Esophagus squamous epithelium (tissue), 5 donors: ENCODE measurements at regions not wholly inside any gene's neighbourhood (a gene's known extent, or its start where the extent isn't known, plus 50 kb on each side); places are given as distances from the start of the nearest gene placed in this dataset.

ENCODE experiments used
- DNase-seq: peaks from one replicate; lab custom pipeline; 2025; lab: John Stamatoyannopoulos, UW
- H3K27ac ChIP-seq, 4 donors: fragments of 200-600 bp; sonication (generic); one replicate each; pipeline ENCODE4 v1.5.1; 2016 to 2019; ENCODE audit warnings: mild to moderate bottlenecking in 1 of 4
- H3K27me3 ChIP-seq, 4 donors: fragments of 200-600 bp; sonication (generic); 1 replicate in 3 of 4; 2 replicates in 1 of 4; pipeline versions ENCODE4 v1.5.1 to v1.6.0; 2017 to 2021; ENCODE audit warnings: antibody characterized with exemption in 1 of 4
- H3K36me3 ChIP-seq, 3 donors: fragments of 200-600 bp; sonication (generic); one replicate each; pipeline ENCODE4 v1.5.1; 2016 to 2019
- H3K4me1 ChIP-seq, 3 donors: fragments of 200-600 bp; sonication (generic); one replicate each; pipeline ENCODE4 v1.5.1; 2017 to 2019
- H3K4me3 ChIP-seq, 4 donors: fragments of 200-600 bp; sonication (generic); 1 replicate in 3 of 4; 2 replicates in 1 of 4; pipeline ENCODE4 v1.5.1; 2016 to 2019; ENCODE audit warnings: mild to moderate bottlenecking in 2 of 4, moderate library complexity in 1 of 4
- H3K9me3 ChIP-seq, 3 donors: fragments of 200-600 bp; sonication (generic); one replicate each; pipeline ENCODE4 v1.5.1; 2016 to 2019
- POLR2A ChIP-seq, 4 donors: fragments of 450-650 bp; IDR thresholded peaks; one replicate each; pipeline ENCODE4 v1.6.1; 2017; ENCODE audit warnings: antibody characterized with exemption in 4 of 4, mild to moderate bottlenecking in 4 of 4, moderate library complexity in 3 of 4
- WGBS, 2 donors: methylation state at CpG; one replicate each; pipeline ENCODE4 v1.1.5; 2018; 5-methylcytosine and 5-hydroxymethylcytosine counted together
- intact Hi-C: fragments of 100-400 bp; cut with DNase I; formaldehyde crosslinking; loops from one replicate; pipeline ENCODE4 v1.15.0; 2022
- TF ChIP-seq, protein P1 (sequence below), 6 experiments: fragments of 450-650 bp in 4 of 6; fragments of 200-600 bp in 2 of 6; sonication (generic) in 2 of 6; IDR thresholded peaks; one replicate each; pipeline ENCODE4 v1.5.1; 2016 to 2019; ENCODE audit warnings: antibody characterized with exemption in 6 of 6, mild to moderate bottlenecking in 4 of 6, moderate library complexity in 4 of 6
- donor health status: DM: yes; HTN: yes; CAD: no.

DNA sequence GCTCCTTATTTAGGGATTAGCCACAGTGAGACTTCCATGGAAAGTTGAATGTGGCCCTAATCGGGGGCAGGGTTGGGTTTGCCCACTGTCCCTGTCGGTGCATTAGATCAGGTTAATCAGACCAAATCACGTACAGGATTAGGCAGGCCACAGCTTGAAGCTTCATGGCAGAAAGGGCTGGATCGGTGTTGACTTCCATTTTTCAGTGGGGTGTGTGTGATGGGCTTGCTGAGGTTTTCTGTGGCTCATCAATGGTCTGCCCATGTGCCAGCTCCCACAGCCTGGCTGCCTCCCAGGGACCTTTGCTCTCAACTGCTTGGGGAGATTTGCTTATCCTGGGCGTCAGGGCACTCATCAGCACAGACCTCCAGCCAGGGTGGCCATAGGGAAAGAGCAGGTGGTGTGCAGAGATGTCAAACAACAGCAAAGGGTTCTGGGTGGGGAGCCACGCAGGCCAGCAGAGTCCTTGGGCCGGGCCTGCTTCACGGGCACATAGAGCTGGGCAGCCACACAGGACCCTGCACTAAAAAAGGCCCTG is 130.7 kb downstream of the TFAP2C start:
- TF ChIP-seq, protein P1, sequence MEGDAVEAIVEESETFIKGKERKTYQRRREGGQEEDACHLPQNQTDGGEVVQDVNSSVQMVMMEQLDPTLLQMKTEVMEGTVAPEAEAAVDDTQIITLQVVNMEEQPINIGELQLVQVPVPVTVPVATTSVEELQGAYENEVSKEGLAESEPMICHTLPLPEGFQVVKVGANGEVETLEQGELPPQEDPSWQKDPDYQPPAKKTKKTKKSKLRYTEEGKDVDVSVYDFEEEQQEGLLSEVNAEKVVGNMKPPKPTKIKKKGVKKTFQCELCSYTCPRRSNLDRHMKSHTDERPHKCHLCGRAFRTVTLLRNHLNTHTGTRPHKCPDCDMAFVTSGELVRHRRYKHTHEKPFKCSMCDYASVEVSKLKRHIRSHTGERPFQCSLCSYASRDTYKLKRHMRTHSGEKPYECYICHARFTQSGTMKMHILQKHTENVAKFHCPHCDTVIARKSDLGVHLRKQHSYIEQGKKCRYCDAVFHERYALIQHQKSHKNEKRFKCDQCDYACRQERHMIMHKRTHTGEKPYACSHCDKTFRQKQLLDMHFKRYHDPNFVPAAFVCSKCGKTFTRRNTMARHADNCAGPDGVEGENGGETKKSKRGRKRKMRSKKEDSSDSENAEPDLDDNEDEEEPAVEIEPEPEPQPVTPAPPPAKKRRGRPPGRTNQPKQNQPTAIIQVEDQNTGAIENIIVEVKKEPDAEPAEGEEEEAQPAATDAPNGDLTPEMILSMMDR (IDR thresholded peaks at IDR 0.05): no peak
- no peak for TF ChIP-seq POLR2A (IDR thresholded peaks at IDR 0.05)
- Histone ChIP-seq H3K4me3 (no peak overlapping the region), H3K27ac (peak overlapping the region in 1 of 4 donors; percentile 41), H3K4me1 (peaks cover 0 to 28% (median 10%) of the 10 kb centered on the region in 3 donors), H3K9me3 (no peaks in the 10 kb centered on the region), H3K27me3 (peaks cover 0 to 32% (median 0%) of the 10 kb centered on the region in 4 donors), H3K36me3 (no peaks in the 10 kb centered on the region)
- no peak for DNase-seq
- intact Hi-C loops: no loop called here
- WGBS, 2 donors: 58 to 61% methylated on average over 4 to 6 of the region's 8 CpGs

DNA sequence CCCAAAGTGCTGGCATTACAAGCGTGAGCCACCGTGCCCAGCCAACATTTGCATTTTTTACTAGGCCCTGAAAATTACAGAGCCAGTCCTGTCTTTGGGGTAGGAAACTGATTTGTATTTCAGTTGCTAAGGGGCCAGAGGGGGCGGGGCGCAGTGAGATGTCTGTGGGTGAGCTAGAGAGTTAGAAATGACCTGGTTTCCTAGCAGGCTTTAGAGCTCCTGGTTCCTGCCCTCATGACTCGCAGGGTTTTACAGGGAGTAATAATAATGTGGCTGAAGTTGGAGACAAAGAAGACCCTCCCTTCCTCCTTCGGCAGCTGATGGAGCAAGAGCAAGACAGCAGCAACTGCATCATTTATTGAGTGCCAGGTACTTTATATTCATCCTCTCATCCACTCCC is 131.5 kb downstream of the TFAP2C start:
- peaks cover 0 to 26% (median 0%) of the 10 kb centered on the region in 4 donors for H3K27me3 ChIP-seq
- peak overlapping the region in 1 of 4 donors; percentile 41 for H3K27ac ChIP-seq
- peaks cover 5 to 36% (median 16%) of the 10 kb centered on the region in 3 donors for H3K4me1 ChIP-seq
- no peak for DNase-seq
- intact Hi-C loops: no loop called here
- no peak for TF ChIP-seq POLR2A (IDR thresholded peaks at IDR 0.05)
- TF ChIP-seq, protein P1 (IDR thresholded peaks at IDR 0.05): no peak
- H3K9me3 ChIP-seq: no peaks in the 10 kb centered on the region
- no peaks in the 10 kb centered on the region for H3K36me3 ChIP-seq
- H3K4me3 ChIP-seq: no peak overlapping the region
- 57 to 62% methylated on average over 5 to 6 of the region's 6 CpGs for WGBS, 2 donors

DNA sequence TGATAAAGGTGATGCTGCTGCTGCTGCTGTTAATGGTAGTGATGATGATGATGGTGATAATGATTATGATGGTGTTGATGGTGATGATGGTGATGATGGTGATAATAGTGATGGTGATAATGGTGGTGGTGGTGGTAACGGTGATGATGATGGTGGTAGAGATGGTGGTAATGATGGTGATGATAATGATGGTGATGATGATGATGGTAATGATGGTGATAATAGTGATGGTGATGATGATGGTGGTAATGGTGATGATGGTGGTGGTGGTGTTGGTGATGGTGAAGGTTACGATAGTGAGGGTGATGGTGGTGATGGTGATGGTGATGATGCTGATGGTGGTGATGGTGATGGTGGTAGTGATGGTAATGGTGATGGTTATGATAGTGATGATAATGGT is 132.3 kb downstream of the TFAP2C start:
- intact Hi-C loops: no loop called here
- no peak for DNase-seq
- TF ChIP-seq POLR2A (IDR thresholded peaks at IDR 0.05): no peak
- TF ChIP-seq, protein P1 (IDR thresholded peaks at IDR 0.05): no peak
- WGBS, 2 donors: 81 to 94% methylated on average over 2 of the region's 2 CpGs
- Histone ChIP-seq H3K4me1 (peaks cover 10 to 44% (median 22%) of the 10 kb centered on the region in 3 donors), H3K27ac (no peak overlapping the region), H3K9me3 (no peaks in the 10 kb centered on the region), H3K4me3 (no peak overlapping the region), H3K27me3 (peaks cover 0 to 18% (median 0%) of the 10 kb centered on the region in 4 donors), H3K36me3 (no peaks in the 10 kb centered on the region)

DNA sequence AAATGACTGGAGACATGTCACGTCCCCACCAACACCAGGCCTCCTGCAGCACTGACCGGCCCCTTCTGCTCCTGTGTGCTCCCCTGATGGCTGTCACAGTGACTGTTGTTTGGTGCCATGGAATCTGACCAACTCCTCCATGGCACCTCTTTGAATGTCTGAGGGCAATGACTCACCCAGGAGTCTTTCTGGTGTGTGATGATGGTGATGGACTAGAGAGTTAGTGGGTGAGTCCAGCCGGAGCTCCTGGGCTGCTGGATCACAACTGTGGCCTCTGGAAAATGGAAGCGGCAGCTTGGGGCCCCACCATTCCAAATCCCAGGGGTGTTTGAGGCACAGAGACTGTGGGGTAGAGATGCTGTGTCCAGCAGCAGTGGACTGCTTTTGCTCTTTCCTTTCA is 133.3 kb downstream of the TFAP2C start:
- H3K4me3 ChIP-seq: no peak overlapping the region
- WGBS, 2 donors: 57 to 82% methylated on average over 3 of the region's 4 CpGs
- peaks cover 10 to 45% (median 22%) of the 10 kb centered on the region in 3 donors for H3K4me1 ChIP-seq
- H3K27me3 ChIP-seq: peaks cover 0 to 13% (median 0%) of the 10 kb centered on the region in 4 donors
- DNase-seq: no peak
- no peak for TF ChIP-seq POLR2A (IDR thresholded peaks at IDR 0.05)
- TF ChIP-seq, protein P1 (IDR thresholded peaks at IDR 0.05): no peak
- no peaks in the 10 kb centered on the region for H3K36me3 ChIP-seq
- intact Hi-C loops: no loop called here
- H3K27ac ChIP-seq: no peak overlapping the region
- no peaks in the 10 kb centered on the region for H3K9me3 ChIP-seq

DNA sequence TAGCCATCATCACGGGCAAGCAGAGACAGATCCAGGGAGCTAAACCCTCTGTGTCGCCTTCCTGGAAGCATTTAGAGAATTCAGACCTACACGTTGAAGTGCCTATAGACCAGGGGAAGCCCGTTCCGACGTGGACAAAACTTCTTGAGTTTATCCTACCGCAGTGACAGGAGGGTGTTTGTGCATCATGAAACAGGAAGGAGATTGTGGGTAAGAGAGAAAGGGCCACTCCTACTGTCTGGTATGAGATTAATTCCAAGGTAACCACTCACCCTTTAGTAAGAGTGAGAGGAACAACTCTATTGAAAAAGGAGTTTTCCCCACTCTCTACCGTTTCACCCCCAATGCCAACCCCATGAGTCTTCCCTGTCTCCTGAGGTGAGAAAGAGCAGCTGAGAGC is 133.7 kb downstream of the TFAP2C start:
- intact Hi-C loops: no loop called here
- H3K36me3 ChIP-seq: no peaks in the 10 kb centered on the region
- H3K4me3 ChIP-seq: no peak overlapping the region
- peaks cover 10 to 45% (median 22%) of the 10 kb centered on the region in 3 donors for H3K4me1 ChIP-seq
- TF ChIP-seq, protein P1 (IDR thresholded peaks at IDR 0.05): no peak
- no peak for TF ChIP-seq POLR2A (IDR thresholded peaks at IDR 0.05)
- WGBS, 2 donors: 25 to 52% methylated on average over 2 to 8 of the region's 8 CpGs
- peaks cover 0 to 12% (median 0%) of the 10 kb centered on the region in 4 donors for H3K27me3 ChIP-seq
- H3K27ac ChIP-seq: no peak overlapping the region
- H3K9me3 ChIP-seq: no peaks in the 10 kb centered on the region
- no peak for DNase-seq
